IPS-11a (cell line): ENCODE measurements at regions not wholly inside any gene's neighbourhood (a gene's known extent, or its start where the extent isn't known, plus 50 kb on each side); places are given as distances from the start of the nearest gene placed in this dataset.

Experiments
- H3K4me3 ChIP-seq: one replicate; pipeline ENCODE4 v1.5.1; 2013; ENCODE audit warnings: low read depth, low read length, control low read depth

DNA sequence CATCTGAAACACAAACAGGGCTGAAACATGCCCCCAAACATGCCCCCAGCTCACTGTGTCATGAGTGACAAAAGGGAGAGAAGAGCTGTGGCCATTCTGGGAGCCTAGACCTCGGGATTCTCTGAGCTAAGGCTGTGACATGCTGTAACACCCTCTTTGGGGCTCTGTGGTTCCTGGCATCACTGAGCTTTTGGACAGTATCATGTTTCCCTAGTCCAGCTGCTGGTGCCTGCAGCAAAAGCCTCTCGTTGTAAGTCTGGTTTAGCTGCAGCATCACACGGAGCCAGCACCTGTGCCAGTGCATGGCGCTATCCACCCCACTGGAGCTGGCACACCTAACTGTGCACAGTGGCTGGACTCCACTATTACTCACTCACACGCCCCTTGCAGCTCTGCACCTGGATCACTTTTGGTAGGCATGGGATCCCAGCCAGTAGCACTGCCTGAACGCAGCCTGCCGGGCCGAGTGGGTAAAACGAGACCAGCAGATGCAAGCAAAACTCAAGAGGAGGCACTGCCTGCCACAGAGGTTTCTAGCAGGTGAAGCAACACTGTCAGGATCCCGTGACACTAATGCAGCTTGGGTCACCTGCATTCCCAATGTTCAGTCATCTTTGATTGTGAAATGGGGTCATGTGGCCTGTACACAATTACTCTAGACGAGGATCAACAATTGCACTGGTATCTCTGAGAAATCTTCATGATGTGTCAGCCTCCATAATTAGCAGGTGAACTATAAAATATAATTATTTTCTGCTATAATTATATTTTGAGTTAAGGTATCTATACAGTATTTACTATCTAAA, 547.2 kb downstream of the ZNF804A start:
- no peak overlapping the region for H3K4me3 ChIP-seq

DNA sequence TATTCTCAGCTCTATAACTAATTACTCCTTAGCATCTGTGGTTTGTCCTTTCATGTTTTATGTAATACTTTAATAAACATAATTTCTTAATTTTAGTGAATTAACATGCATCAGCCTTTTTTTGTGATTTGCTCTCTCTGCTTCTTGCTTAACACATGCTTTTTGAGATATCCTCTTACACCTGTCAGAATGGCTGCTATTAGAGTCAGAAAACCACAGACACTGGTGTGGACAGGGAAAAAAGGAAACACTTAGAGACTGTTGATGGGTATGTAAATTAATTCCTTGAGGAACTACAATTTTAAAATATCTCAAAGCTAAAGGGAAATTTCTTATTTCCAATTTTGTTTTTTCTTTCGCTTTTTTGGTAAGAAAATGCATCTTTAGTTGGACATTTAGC, 549.0 kb downstream of the ZNF804A start:
- H3K4me3 ChIP-seq, result no peak overlapping the region

DNA sequence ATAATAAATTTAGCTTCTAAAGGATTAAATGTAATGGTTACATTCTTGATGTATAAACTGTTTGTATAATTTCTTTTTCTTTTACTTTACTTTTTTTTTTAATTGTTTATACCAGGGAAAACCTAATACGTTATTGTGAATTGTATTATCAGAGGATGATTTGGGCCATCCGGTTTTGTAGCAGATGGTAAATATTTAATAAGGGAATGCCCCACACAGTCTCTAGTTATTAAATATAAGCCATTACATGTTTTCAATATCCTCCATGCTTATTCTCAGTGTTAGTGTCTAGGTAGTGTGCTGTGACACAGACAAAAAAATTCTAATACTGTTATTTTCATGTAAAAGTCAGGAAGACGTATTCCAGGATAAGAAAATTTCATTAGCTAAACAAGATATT, 553.9 kb downstream of the ZNF804A start:
- H3K4me3 ChIP-seq, result no peak overlapping the region

DNA sequence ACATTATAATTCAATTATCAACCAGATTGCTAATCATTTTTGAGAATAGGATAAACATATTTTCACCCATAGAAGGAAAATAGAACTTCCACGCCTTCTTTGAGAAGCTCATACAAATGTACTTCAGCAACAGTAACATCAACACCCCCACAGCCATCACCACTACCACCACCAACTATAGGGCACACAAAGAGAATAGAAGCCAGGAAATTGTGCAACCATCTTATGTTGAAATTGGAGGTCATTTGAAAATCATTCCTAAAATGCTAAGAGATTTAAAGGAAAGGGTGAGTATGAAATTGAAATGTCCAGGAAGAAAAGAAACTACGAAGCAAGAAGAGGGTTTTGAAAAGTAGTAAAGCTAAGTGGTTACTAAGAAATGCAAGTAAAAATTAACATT, 563.4 kb downstream of the ZNF804A start:
- H3K4me3 ChIP-seq, result no peak overlapping the region

DNA sequence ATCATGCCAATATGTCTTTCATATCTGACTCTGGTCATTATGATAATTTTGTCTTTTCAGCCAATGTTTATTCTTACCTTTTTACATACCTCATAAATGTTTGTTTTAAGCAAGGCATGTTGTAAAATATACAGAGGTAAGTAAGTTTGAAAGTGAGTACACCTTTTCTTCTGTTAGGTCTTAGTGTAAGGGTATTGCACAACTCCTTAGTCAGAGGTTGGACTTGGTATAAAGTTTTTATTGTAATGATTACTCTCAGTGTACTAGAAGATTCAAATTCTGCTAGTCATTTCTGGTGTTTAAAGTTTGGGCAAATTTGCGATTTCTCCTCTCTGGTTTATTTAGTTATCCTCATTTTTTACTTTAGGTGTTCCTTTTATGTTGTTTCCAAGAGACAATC, 564.3 kb upstream of the FSIP2 start:
- H3K4me3 ChIP-seq, result no peak overlapping the region

DNA sequence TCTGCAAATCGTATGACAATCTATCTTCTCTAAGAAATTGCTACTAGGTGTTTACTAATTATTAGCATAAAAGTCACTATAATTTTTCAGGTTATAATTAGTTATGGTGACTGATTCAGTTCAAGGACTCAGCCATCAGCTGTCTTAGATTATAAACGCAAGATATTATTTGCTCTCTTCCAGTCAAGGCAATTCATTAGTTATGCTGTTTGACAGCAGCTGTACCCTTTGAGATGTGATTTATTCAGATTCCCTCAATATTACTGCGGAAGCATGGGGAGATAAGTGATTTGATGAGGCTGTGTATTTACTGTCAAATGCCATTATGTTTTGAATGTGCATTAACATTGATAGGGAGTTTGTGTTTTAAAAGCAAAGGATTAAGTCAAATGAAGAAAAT, 558.9 kb upstream of the FSIP2 start:
- no peak overlapping the region for H3K4me3 ChIP-seq

DNA sequence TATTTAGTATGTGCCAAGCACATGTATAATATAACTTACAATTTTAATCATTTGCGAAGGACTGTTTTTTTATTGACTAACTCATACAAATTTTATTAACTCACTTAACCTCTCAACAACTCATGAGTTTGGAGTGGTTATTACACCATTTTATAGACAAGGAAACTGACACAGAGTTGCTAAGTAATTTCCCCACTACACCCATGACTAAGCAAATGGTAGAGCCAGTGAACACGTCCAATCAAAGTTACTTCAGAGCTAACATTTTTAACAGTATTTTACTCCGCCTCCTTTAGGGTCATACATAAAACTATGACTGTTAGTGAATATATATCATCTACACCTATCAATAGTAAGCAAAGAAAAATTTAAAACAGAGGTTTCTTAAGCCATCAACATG, 556.7 kb upstream of the FSIP2 start:
- no peak overlapping the region for H3K4me3 ChIP-seq

DNA sequence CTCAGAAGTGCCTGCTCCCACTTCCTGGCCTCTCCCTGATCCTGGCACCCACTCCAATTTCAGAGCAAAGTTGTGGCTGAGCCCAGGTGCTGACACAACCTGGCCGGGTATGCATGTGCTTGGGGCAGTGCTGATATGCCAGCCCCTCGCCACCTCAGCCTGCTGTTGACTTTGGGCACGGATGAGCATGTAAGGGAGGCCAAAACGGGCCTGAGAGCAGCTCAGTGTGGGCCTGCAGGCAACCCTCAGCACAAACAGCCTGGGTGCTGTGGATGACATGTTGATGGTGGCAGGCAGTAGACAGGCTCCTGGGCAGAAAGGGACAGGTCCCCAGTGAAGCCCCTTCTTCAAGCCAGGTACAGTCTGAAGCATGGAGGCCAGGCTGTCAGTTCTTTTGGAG, 553.6 kb upstream of the FSIP2 start:
- no peak overlapping the region for H3K4me3 ChIP-seq

DNA sequence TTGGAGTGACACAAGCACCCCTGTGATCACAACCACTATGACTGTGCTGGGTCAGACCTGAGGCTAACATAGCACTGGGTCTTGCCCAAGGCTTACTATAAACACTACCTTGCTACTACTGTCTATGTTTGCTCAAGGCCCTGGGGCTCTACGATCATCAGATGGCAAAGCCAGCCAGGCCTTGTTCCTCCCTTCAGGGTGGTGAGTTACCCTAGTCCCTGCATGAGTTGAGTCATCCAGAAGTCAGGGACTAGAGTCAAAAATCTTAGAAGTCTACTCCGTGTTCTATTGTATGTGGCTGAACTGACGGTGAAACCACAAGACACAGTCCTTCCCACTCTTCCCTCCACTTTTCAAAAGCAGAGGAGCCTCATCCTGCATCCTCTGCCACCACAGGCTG, 551.2 kb upstream of the FSIP2 start:
- no peak overlapping the region for H3K4me3 ChIP-seq

DNA sequence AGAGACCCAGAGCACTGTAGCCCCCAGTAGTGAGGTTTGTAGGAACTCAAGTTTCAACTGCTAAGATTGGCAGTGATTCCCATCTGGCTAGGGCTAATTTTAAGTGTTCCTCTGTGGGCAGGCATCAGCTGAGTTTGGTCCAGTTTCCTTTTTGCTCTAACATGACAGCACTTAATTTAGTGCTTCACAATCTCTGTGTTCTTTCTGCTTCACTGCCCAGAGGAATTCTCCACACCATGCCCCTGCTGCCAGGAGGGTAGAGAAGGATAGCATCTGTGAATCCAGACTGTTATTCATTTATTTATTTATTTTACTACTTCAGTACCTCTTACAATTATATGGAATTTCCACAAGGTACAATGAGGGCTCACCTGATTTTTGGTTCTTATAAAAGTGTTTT, 549.9 kb upstream of the FSIP2 start:
- H3K4me3 ChIP-seq, result no peak overlapping the region

DNA sequence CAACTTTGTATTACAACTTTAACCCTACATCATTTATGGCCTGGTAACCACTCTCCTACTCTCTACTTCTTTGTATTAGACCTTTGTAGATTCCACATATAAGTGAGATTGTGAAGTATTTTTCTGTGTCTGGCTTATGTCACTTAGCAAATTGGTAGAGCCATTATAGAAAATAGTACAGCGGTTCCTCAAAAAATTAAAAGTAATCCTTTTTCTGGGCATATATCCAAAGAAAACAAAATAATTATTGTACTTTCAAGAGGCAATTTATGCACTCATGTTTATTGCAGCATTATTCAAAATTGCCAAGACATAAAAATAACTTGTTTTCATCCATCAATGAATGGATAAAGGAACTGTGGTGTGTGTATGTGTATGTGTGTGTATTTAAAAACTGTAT, 537.5 kb upstream of the FSIP2 start:
- H3K4me3 ChIP-seq, result no peak overlapping the region

DNA sequence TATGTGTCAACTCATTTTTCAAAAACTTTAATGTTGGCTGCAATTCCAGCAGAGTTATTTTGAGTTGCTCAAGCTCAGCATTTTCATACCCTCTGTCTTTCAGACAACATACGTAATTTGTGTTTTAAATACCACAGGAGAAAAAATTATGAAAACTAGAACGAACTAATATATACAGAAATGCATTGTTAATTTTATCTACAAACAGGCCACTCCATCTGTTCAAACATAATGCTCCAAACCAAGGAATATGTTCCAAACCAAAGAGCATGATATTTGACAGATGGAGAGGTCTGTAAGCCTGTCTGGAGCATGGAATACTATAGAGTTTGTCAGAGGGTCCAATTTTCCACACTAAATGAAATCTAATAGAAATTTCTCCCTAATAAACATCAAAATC, 536.2 kb upstream of the FSIP2 start:
- H3K4me3 ChIP-seq, result no peak overlapping the region

DNA sequence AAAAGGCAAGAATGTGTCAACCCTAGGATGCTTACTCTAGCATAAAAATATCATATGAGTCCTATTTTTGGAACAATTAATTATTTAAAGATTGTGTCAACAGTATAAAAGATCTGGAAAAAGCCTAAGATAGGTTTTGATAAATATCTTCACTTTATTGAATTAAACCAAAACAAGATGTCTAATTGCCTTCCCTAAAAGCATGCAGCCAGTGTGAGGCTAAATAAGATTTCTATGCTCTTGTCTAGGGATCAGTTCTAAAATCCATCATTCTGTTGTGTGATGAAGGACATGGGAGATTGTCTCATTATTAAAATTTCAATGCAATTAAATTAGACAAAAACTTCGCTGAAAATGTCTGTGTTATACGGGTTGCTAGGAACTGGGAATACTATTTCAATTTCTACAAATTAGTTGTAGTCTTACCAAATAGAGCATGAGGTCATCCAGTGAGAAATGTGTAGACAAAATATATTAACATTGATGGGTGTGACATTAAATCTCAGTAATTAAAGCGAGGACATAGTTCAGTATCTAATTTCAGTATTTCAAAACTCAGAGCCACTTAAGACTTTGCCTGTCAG, 535.6 kb upstream of the FSIP2 start:
- H3K4me3 ChIP-seq, result no peak overlapping the region

DNA sequence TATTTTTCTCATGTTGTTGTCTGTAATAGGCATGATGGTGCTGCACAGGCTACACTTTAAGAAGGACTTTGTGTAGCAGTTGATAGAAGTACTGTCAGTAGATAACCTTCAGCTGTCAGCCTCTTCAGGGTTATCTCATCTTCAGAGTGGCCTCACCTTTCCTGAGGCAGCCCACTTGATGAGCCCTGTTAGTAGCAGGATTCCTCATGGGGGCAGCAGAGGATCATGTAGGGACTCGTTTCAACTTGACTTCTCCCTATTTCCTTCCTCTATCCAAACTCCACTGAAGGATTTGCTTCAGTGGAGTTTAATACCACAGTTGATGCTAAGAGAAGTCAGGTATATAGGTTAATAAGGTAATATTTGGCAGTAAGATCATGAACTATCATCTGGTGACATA, 530.3 kb upstream of the FSIP2 start:
- H3K4me3 ChIP-seq, result no peak overlapping the region

DNA sequence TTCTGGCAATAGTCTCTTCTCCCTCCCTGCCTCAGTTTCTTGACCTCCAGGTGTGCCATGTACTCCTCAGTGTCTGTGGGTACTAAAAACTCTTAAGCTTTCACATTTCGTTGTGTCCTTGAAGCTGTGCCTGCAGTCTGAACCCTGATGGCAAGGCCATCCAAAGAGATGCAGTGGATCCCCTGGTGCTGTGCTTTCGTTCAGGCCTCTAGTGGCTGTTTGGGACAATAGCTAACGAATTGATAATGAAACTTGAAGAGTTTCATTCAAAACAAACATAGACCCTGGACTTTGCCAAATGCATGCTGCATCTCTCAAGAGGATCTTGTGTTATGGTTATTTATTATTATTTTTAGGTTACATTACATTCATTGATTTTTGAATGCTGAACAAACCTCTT, 523.1 kb upstream of the FSIP2 start:
- H3K4me3 ChIP-seq, result no peak overlapping the region

DNA sequence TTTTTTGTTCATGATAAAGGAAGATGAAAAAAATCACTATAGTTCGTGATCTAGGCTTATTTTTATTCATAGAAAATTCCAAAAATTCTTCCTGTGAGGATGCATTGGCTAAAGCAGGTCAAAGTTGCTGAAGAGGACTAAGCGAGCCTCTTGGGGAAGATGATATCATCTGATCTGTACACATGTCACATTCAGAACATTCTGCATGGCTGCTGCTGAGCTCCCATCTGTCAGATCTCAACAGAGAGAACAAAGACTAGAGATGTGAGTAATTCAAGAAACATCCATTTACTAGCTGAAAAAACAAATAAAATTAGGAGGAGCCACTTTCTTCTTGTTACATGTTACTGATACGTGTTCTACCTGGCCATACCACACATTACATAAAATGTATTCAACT, 518.6 kb upstream of the FSIP2 start:
- no peak overlapping the region for H3K4me3 ChIP-seq

DNA sequence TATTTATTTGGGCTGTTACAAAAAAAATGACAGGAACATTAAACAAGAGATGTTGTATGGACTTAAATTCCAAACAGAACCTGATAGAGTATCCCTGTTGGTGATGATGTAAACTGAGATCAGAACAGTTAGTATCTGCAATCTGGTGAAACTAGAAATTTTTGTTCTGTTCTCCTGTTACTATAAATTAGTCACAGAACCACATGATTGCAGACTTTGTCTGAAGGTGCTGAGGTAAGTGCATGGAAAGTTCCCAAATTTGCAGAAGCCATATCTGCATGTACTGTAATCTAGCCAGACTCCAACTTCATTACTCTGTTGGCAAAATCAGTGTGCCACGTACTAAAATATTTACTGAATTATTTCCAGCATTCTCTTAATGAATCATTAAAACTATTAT, 516.3 kb upstream of the FSIP2 start:
- H3K4me3 ChIP-seq, result no peak overlapping the region

DNA sequence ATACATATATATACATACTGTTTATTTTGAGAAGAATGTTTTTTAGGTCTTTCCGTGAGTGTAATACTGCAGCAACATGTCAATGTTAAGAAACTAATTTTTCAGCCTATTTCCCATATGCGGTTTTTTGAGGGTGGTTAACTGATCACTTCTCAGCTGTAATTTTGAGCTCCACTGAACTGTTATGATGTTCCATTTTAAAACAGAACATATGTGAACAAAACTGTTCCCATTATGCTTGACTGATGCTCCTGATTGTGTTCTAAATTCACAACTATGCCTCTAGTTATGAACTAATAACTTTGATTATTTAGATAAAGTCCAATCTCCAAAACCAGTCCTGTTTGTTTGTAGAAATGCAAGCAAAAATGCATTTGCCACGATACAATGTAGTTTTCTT, 511.2 kb upstream of the FSIP2 start:
- no peak overlapping the region for H3K4me3 ChIP-seq

DNA sequence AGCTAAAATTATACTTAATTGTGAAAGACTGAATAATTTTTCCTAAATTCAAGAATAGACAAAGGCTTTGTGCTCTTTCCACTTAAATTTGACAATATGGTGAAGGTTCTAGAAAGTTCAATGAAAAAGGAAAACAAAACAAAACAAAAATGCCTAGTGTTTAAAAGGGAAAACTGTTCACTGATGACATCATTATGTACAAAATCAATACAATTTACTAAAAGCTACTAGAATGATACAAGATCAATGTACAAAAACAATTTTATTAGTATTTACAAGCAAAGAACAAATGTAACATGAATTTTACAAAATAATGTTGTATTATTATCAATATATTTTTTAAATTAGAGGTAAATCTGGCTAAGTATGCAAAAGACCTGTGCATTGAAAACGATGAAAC, 499.1 kb upstream of the FSIP2 start:
- H3K4me3 ChIP-seq, result no peak overlapping the region

DNA sequence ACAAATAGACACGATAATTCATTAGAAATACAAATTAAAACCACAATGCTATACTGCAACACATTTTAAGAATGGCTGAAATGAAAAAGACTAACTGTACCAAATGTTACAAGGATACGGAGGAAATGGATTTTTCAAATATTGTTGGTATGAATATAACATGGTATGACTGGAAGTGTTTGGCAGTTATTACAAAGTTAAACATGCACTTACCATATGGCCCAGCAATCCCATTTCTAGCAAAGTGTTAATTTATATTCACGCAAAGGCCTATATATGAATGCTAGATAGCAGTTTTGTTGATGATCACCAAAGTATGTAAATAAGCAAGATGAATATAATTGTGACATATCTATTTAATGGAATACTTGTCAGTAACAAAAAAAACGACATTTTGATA, 497.8 kb upstream of the FSIP2 start:
- no peak overlapping the region for H3K4me3 ChIP-seq

DNA sequence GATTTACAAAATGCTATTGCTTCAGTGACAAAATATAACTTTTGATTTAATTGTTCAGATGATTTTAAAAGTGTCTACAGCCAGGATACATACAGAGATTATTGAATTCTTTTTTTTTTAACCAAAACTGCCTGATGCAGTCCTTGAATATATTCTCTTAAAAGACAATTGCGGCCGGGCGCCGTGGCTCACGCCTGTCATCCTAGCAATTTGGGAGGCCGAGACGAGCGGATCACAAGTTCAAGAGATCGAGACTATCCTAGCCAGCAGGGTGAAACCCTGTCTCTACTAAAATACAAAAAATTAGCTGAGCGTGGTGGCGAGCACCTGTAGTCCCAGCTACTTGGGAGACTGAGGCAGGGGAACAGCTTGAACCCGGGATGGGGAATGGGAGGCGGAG, 497.0 kb upstream of the FSIP2 start:
- no peak overlapping the region for H3K4me3 ChIP-seq

DNA sequence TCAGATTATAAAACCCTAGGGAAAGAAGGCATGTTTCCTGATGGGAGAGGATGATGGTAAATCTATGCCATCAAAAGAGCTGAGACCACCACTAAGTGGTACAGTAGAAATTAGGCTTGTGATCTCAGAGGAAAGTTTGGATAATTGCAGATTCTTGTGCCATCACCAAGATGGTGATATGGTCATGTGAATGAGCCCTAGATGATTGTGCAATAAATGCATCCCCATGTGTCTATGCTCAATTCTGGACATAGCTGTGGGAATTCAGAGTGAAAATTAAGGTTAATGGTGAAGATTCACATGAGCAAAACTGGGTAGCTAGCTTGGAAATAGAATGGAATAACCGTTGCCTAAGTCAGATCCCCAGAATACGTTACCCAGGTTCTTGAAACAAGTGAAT, 496.1 kb upstream of the FSIP2 start:
- no peak overlapping the region for H3K4me3 ChIP-seq

DNA sequence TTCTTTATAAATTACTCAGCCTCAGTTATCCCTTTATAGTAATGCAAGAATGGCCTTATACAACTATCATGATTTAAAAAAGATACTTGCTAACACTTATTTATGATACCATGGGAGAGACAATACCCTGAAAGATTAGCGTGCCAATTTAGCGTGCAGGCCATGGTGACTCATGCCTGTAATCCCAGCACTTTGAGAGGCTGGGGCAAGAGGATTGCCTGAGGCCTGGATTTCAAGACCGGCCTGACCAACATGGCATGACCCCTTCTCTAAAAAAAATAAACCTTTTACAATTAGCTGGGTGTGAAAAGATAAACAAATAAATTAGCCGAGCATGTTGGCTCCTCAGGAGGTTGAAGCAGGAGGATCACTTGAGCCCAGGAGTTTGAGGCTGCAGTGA, 493.4 kb upstream of the FSIP2 start:
- H3K4me3 ChIP-seq, result no peak overlapping the region
